ENCODE measurements at regions not wholly inside any gene's neighbourhood (a gene's known extent, or its start where the extent isn't known, plus 50 kb on each side); places are given as distances from the start of the nearest gene placed in this dataset.

DNA sequence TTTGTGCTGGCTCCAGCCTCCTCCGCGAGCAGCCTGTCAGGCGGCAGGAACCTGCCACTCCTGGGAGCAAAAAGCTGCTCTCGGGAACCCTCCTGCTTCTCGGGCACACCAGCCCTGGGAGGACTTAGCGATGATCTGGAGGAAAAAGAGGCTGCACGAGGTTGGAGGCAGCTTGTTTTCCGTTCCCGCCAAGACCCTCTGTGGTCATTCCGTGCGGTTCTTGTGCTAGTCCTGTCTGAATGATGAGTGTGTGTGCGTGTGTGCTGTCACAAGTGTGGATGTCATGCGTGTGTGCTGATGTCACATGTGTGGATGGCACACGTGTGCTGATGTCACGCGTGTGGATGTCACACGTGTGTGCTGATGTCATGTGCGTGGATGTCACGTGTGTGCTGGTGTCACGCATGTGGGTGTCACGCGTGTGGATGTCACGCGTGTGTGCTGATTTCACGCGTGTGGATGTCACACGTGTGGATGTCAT, 150.0 kb downstream of the NPIPB11 start:
- TF ChIP-seq, protein P1, sequence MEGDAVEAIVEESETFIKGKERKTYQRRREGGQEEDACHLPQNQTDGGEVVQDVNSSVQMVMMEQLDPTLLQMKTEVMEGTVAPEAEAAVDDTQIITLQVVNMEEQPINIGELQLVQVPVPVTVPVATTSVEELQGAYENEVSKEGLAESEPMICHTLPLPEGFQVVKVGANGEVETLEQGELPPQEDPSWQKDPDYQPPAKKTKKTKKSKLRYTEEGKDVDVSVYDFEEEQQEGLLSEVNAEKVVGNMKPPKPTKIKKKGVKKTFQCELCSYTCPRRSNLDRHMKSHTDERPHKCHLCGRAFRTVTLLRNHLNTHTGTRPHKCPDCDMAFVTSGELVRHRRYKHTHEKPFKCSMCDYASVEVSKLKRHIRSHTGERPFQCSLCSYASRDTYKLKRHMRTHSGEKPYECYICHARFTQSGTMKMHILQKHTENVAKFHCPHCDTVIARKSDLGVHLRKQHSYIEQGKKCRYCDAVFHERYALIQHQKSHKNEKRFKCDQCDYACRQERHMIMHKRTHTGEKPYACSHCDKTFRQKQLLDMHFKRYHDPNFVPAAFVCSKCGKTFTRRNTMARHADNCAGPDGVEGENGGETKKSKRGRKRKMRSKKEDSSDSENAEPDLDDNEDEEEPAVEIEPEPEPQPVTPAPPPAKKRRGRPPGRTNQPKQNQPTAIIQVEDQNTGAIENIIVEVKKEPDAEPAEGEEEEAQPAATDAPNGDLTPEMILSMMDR (IDR thresholded peaks at IDR 0.05) = no peak
- no peak for TF ChIP-seq POLR2A (IDR thresholded peaks at IDR 0.05)
